ENCODE measurements at regions not wholly inside any gene's neighbourhood (a gene's known extent, or its start where the extent isn't known, plus 50 kb on each side); places are given as distances from the start of the nearest gene placed in this dataset.

- H3K9ac ChIP-seq (ENCODE audit: low read depth in 1 of 2, low read length in 2 of 2) = no peak overlapping the region
- no peak overlapping the region for H3K4me3 ChIP-seq (ENCODE audit: low read length in 2 of 2)
- H3K27ac ChIP-seq (ENCODE audit: low read depth in 2 of 2, low read length in 2 of 2) = no peak overlapping the region
- H3K27me3 ChIP-seq (ENCODE audit: control insufficient read depth in 2 of 2, insufficient read depth in 2 of 2, low read length in 2 of 2) = no peaks in the 10 kb centered on the region
- H3K36me3 ChIP-seq (ENCODE audit: control insufficient read depth in 2 of 2, insufficient read depth in 2 of 2, low read length in 2 of 2) = no peaks in the 10 kb centered on the region
- H3K9me3 ChIP-seq (ENCODE audit: control insufficient read depth in 2 of 2, low read length in 2 of 2) = no peaks in the 10 kb centered on the region
- H3K4me1 ChIP-seq (ENCODE audit: control insufficient read depth in 2 of 2, insufficient read depth in 2 of 2, low read length in 2 of 2) = no peaks in the 10 kb centered on the region
Observed at GRCh38 chr2:122186761-122187222, 431.3 kb downstream of the TSN start.

DNA sequence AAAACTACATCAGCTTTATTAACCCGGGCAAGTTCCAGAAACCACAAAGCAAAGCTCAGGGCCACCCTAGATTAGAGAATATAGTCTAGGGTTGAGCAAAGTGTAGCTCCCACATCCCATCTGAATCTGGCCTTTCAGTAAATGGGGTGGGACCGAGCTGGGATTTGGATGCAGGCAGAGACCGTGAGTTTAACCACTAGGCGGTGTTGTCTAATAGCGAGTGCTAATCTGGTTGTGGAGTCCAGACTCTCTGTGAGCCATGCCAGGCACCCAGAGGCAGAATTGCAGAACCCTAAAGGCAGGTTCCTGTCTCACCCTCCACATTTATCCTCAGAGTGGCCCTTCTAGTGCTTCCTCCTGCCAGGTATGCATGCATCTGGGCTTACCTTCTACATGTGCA is 435.9 kb downstream of the TSN start:
- Histone ChIP-seq H3K27ac (ENCODE audit: low read depth in 2 of 2, low read length in 2 of 2) (no peak overlapping the region), H3K4me1 (ENCODE audit: control insufficient read depth in 2 of 2, insufficient read depth in 2 of 2, low read length in 2 of 2) (no peaks in the 10 kb centered on the region), H3K4me3 (ENCODE audit: low read length in 2 of 2) (no peak overlapping the region), H3K9ac (ENCODE audit: low read depth in 1 of 2, low read length in 2 of 2) (no peak overlapping the region), H3K9me3 (ENCODE audit: control insufficient read depth in 2 of 2, low read length in 2 of 2) (no peaks in the 10 kb centered on the region), H3K36me3 (ENCODE audit: control insufficient read depth in 2 of 2, insufficient read depth in 2 of 2, low read length in 2 of 2) (no peaks in the 10 kb centered on the region), H3K27me3 (ENCODE audit: control insufficient read depth in 2 of 2, insufficient read depth in 2 of 2, low read length in 2 of 2) (no peaks in the 10 kb centered on the region)

DNA sequence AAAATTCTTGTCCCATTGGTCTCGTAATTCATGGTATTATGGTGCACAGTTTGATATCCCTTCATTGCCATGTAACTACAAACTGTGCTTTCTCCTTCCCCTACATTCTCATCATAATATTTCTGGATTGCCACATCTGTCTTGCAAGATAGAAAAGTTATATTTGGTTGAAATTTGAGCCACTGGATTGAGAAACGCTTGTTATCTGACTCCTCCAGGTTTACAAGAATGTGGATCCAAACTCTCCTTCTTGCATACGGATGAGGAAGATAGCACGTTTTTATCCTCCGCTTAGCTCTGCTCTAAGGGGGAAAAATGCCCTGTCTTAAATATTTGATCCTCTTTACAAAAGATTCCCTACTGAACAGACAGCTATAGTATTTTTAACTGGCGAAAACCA is 438.2 kb downstream of the TSN start:
- Histone ChIP-seq H3K9me3 (ENCODE audit: control insufficient read depth in 2 of 2, low read length in 2 of 2) (no peaks in the 10 kb centered on the region), H3K4me3 (ENCODE audit: low read length in 2 of 2) (no peak overlapping the region), H3K9ac (ENCODE audit: low read depth in 1 of 2, low read length in 2 of 2) (no peak overlapping the region), H3K36me3 (ENCODE audit: control insufficient read depth in 2 of 2, insufficient read depth in 2 of 2, low read length in 2 of 2) (no peaks in the 10 kb centered on the region), H3K27me3 (ENCODE audit: control insufficient read depth in 2 of 2, insufficient read depth in 2 of 2, low read length in 2 of 2) (no peaks in the 10 kb centered on the region), H3K27ac (ENCODE audit: low read depth in 2 of 2, low read length in 2 of 2) (no peak overlapping the region), H3K4me1 (ENCODE audit: control insufficient read depth in 2 of 2, insufficient read depth in 2 of 2, low read length in 2 of 2) (no peaks in the 10 kb centered on the region)

DNA sequence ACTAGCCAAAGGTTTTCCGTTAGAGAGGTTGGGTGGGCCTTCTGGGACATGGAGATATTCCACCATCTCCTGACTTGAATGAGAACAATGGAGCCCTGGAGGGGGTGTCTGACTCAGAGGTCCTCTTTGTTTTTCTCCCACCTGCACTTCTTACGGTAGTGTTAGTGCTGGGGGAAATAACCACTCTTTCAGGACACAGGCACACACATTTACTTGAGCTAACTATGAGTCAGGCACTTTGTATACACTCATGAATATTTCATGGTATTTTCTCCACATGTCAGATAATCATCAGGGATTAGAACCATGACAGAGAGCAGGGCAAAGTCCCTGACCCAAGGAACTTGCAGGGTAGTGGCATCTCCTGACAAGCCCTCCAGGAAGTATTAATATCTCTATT is 439.1 kb downstream of the TSN start:
- no peaks in the 10 kb centered on the region for H3K36me3 ChIP-seq (ENCODE audit: control insufficient read depth in 2 of 2, insufficient read depth in 2 of 2, low read length in 2 of 2)
- H3K4me1 ChIP-seq (ENCODE audit: control insufficient read depth in 2 of 2, insufficient read depth in 2 of 2, low read length in 2 of 2) = no peaks in the 10 kb centered on the region
- no peaks in the 10 kb centered on the region for H3K27me3 ChIP-seq (ENCODE audit: control insufficient read depth in 2 of 2, insufficient read depth in 2 of 2, low read length in 2 of 2)

DNA sequence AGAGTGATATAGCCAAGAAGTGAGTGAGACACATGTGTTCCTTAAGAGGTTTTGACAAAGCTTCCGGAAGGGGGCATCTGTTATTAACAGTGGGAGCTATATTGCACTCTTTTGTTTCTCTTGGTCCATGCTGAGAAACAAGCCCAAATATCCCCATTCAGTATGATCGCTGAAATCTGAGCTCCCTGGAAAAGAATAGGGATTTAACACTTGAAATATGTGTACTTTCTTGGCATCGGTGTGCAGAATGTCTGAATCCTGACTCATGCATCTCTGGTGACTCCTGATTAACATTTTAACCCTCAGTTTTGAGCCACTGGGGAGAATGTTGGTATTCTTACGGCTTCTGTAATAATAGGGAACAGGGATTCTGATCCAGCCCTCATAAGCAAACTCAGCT is 448.1 kb downstream of the TSN start:
- Histone ChIP-seq H3K4me3 (ENCODE audit: low read length in 2 of 2) (no peak overlapping the region), H3K9me3 (ENCODE audit: control insufficient read depth in 2 of 2, low read length in 2 of 2) (no peaks in the 10 kb centered on the region), H3K9ac (ENCODE audit: low read depth in 1 of 2, low read length in 2 of 2) (no peak overlapping the region), H3K27me3 (ENCODE audit: control insufficient read depth in 2 of 2, insufficient read depth in 2 of 2, low read length in 2 of 2) (no peaks in the 10 kb centered on the region), H3K36me3 (ENCODE audit: control insufficient read depth in 2 of 2, insufficient read depth in 2 of 2, low read length in 2 of 2) (no peaks in the 10 kb centered on the region), H3K27ac (ENCODE audit: low read depth in 2 of 2, low read length in 2 of 2) (no peak overlapping the region), H3K4me1 (ENCODE audit: control insufficient read depth in 2 of 2, insufficient read depth in 2 of 2, low read length in 2 of 2) (no peaks in the 10 kb centered on the region)

More for the DNA sequence above, 439.1 kb downstream of the TSN start:
- no peak overlapping the region for H3K27ac ChIP-seq (ENCODE audit: low read depth in 2 of 2, low read length in 2 of 2)
- no peak overlapping the region for H3K9ac ChIP-seq (ENCODE audit: low read depth in 1 of 2, low read length in 2 of 2)
- no peak overlapping the region for H3K4me3 ChIP-seq (ENCODE audit: low read length in 2 of 2)
- H3K9me3 ChIP-seq (ENCODE audit: control insufficient read depth in 2 of 2, low read length in 2 of 2) = no peaks in the 10 kb centered on the region

GRCh38 chr2:122205641-122206040 is 450.2 kb downstream of the TSN start:
- H3K9ac ChIP-seq (ENCODE audit: low read depth in 1 of 2, low read length in 2 of 2) = no peak overlapping the region
- no peak overlapping the region for H3K4me3 ChIP-seq (ENCODE audit: low read length in 2 of 2)
- no peaks in the 10 kb centered on the region for H3K9me3 ChIP-seq (ENCODE audit: control insufficient read depth in 2 of 2, low read length in 2 of 2)
- H3K4me1 ChIP-seq (ENCODE audit: control insufficient read depth in 2 of 2, insufficient read depth in 2 of 2, low read length in 2 of 2) = no peaks in the 10 kb centered on the region
- no peak overlapping the region for H3K27ac ChIP-seq (ENCODE audit: low read depth in 2 of 2, low read length in 2 of 2)
- no peaks in the 10 kb centered on the region for H3K36me3 ChIP-seq (ENCODE audit: control insufficient read depth in 2 of 2, insufficient read depth in 2 of 2, low read length in 2 of 2)
- H3K27me3 ChIP-seq (ENCODE audit: control insufficient read depth in 2 of 2, insufficient read depth in 2 of 2, low read length in 2 of 2) = no peaks in the 10 kb centered on the region

DNA sequence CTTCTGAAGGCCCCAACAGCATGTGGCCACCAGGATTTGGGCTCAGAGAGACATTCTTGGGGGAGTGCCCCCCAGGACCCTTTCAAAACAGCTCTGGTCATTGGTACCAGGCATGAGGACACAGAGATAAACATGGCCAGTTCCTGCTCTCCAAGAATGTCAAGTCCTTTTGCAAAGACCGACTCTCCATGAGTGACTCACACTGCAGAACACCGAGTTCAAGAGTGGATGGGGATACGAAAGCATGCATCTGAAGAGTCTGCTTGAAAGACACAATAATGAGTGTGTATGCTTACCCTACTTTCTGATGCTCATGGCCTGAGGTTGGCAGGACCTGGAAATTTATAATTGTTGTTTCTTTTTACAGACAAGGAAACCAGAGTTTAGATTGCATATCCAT is 450.6 kb downstream of the TSN start:
- no peaks in the 10 kb centered on the region for H3K27me3 ChIP-seq (ENCODE audit: control insufficient read depth in 2 of 2, insufficient read depth in 2 of 2, low read length in 2 of 2)
- no peaks in the 10 kb centered on the region for H3K9me3 ChIP-seq (ENCODE audit: control insufficient read depth in 2 of 2, low read length in 2 of 2)
- H3K36me3 ChIP-seq (ENCODE audit: control insufficient read depth in 2 of 2, insufficient read depth in 2 of 2, low read length in 2 of 2) = no peaks in the 10 kb centered on the region
- no peak overlapping the region for H3K4me3 ChIP-seq (ENCODE audit: low read length in 2 of 2)
- no peak overlapping the region for H3K27ac ChIP-seq (ENCODE audit: low read depth in 2 of 2, low read length in 2 of 2)
- H3K9ac ChIP-seq (ENCODE audit: low read depth in 1 of 2, low read length in 2 of 2) = no peak overlapping the region
- no peaks in the 10 kb centered on the region for H3K4me1 ChIP-seq (ENCODE audit: control insufficient read depth in 2 of 2, insufficient read depth in 2 of 2, low read length in 2 of 2)

DNA sequence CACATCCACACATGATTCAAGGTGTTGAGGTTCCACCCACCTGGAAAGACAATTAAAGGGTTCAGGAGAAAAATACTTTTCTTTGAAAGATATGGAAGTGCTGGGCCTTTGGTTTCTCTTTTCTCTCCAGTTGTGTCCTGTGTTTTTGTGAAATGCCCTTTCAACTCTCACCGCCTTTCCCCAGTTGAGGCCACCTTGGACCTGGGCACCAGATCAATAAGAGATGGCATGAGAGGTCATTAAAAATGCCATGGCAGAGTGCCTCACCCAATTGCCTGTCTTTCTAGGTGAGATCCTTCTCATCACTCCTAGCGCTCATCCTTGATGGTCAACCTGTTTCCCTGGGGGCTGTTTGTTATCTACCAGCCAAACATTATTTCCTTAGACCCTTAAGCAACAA is 453.9 kb downstream of the TSN start:
- Histone ChIP-seq H3K4me1 (ENCODE audit: control insufficient read depth in 2 of 2, insufficient read depth in 2 of 2, low read length in 2 of 2) (no peaks in the 10 kb centered on the region), H3K27ac (ENCODE audit: low read depth in 2 of 2, low read length in 2 of 2) (no peak overlapping the region), H3K9ac (ENCODE audit: low read depth in 1 of 2, low read length in 2 of 2) (no peak overlapping the region), H3K9me3 (ENCODE audit: control insufficient read depth in 2 of 2, low read length in 2 of 2) (no peaks in the 10 kb centered on the region), H3K27me3 (ENCODE audit: control insufficient read depth in 2 of 2, insufficient read depth in 2 of 2, low read length in 2 of 2) (no peaks in the 10 kb centered on the region), H3K36me3 (ENCODE audit: control insufficient read depth in 2 of 2, insufficient read depth in 2 of 2, low read length in 2 of 2) (no peaks in the 10 kb centered on the region), H3K4me3 (ENCODE audit: low read length in 2 of 2) (no peak overlapping the region)

DNA sequence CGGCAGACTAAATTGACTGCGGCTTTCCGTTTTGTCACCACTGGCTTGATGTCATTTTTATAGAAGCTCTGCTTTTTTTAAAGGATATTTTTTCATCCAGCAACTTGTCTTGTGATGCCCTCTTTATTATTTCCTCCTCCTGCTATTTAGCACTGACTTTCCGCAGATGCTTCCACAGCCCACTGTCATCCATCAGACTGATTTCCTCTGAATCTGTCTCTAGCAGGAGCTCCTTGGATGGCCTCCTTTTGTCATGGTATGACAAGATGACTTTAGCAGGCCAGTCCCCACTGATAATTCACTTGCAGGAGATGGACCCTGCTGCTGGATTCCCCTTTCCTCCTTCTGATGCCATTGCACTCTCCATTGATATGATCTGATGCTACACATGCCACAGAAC is 454.6 kb downstream of the TSN start:
- Histone ChIP-seq H3K4me3 (ENCODE audit: low read length in 2 of 2) (no peak overlapping the region), H3K27me3 (ENCODE audit: control insufficient read depth in 2 of 2, insufficient read depth in 2 of 2, low read length in 2 of 2) (no peaks in the 10 kb centered on the region), H3K4me1 (ENCODE audit: control insufficient read depth in 2 of 2, insufficient read depth in 2 of 2, low read length in 2 of 2) (no peaks in the 10 kb centered on the region), H3K27ac (ENCODE audit: low read depth in 2 of 2, low read length in 2 of 2) (no peak overlapping the region), H3K36me3 (ENCODE audit: control insufficient read depth in 2 of 2, insufficient read depth in 2 of 2, low read length in 2 of 2) (no peaks in the 10 kb centered on the region), H3K9me3 (ENCODE audit: control insufficient read depth in 2 of 2, low read length in 2 of 2) (no peaks in the 10 kb centered on the region), H3K9ac (ENCODE audit: low read depth in 1 of 2, low read length in 2 of 2) (no peak overlapping the region)

GRCh38 chr2:122210898-122211856 is 455.7 kb downstream of the TSN start:
- no peak overlapping the region for H3K9ac ChIP-seq (ENCODE audit: low read depth in 1 of 2, low read length in 2 of 2)
- no peak overlapping the region for H3K27ac ChIP-seq (ENCODE audit: low read depth in 2 of 2, low read length in 2 of 2)
- no peaks in the 10 kb centered on the region for H3K27me3 ChIP-seq (ENCODE audit: control insufficient read depth in 2 of 2, insufficient read depth in 2 of 2, low read length in 2 of 2)
- H3K4me1 ChIP-seq (ENCODE audit: control insufficient read depth in 2 of 2, insufficient read depth in 2 of 2, low read length in 2 of 2) = no peaks in the 10 kb centered on the region
- no peak overlapping the region for H3K4me3 ChIP-seq (ENCODE audit: low read length in 2 of 2)
- no peaks in the 10 kb centered on the region for H3K36me3 ChIP-seq (ENCODE audit: control insufficient read depth in 2 of 2, insufficient read depth in 2 of 2, low read length in 2 of 2)
- H3K9me3 ChIP-seq (ENCODE audit: control insufficient read depth in 2 of 2, low read length in 2 of 2) = no peaks in the 10 kb centered on the region
